ENCODE measurements at regions not wholly inside any gene's neighbourhood (a gene's known extent, or its start where the extent isn't known, plus 50 kb on each side); places are given as distances from the start of the nearest gene placed in this dataset.

- Histone ChIP-seq H3K27ac (no peak overlapping the region), H3K36me3 (no peaks in the 10 kb centered on the region), H3K27me3 (no peaks in the 10 kb centered on the region), H3K9me3 (no peaks in the 10 kb centered on the region), H3K4me3 (no peak overlapping the region), H3K4me1 (no peaks in the 10 kb centered on the region)
- DNase-seq (no peak), ATAC-seq (peak; percentile 77)
- intact Hi-C loops (cut with DNase I), result no loop called here
- TF ChIP-seq CTCF (IDR thresholded peaks at IDR 0.05), result no peak
Observed at GRCh38 chr6:2514965-2515543, 235.7 kb downstream of the MYLK4 start.

- Histone ChIP-seq H3K36me3 (no peaks in the 10 kb centered on the region), H3K4me3 (no peak overlapping the region), H3K27ac (no peak overlapping the region), H3K4me1 (no peaks in the 10 kb centered on the region), H3K27me3 (no peaks in the 10 kb centered on the region), H3K9me3 (no peaks in the 10 kb centered on the region)
- ATAC-seq (no peak), DNase-seq (no peak)
- TF ChIP-seq CTCF (IDR thresholded peaks at IDR 0.05), result no peak
- intact Hi-C loops (cut with DNase I), result no loop called here
Observed at GRCh38 chr6:2512802-2513201, 237.9 kb downstream of the MYLK4 start.

GRCh38 chr6:2510316-2510715, 240.4 kb downstream of the MYLK4 start:
- DNase-seq (no peak), ATAC-seq (no peak)
- no peaks in the 10 kb centered on the region for H3K4me1 ChIP-seq
- no peaks in the 10 kb centered on the region for H3K36me3 ChIP-seq
- no peaks in the 10 kb centered on the region for H3K9me3 ChIP-seq
- TF ChIP-seq CTCF (IDR thresholded peaks at IDR 0.05), result no peak
- intact Hi-C loops (cut with DNase I), result no loop called here
- no peaks in the 10 kb centered on the region for H3K27me3 ChIP-seq
- H3K4me3 ChIP-seq, result no peak overlapping the region
- H3K27ac ChIP-seq, result no peak overlapping the region

GRCh38 chr6:2509711-2510110, 241.0 kb downstream of the MYLK4 start:
- H3K4me3 ChIP-seq, result no peak overlapping the region
- H3K27ac ChIP-seq, result no peak overlapping the region
- no peaks in the 10 kb centered on the region for H3K9me3 ChIP-seq
- no peaks in the 10 kb centered on the region for H3K27me3 ChIP-seq
- no peak for DNase-seq
- H3K4me1 ChIP-seq, result no peaks in the 10 kb centered on the region
- intact Hi-C loops (cut with DNase I), result no loop called here
- H3K36me3 ChIP-seq, result no peaks in the 10 kb centered on the region
- no peak for ATAC-seq
- no peak for TF ChIP-seq CTCF (IDR thresholded peaks at IDR 0.05)

GRCh38 chr6:2508071-2508470, 242.7 kb downstream of the MYLK4 start:
- ATAC-seq (no peak), DNase-seq (no peak)
- Histone ChIP-seq H3K27me3 (no peaks in the 10 kb centered on the region), H3K9me3 (no peaks in the 10 kb centered on the region), H3K4me1 (no peaks in the 10 kb centered on the region), H3K36me3 (no peaks in the 10 kb centered on the region), H3K4me3 (no peak overlapping the region), H3K27ac (no peak overlapping the region)
- TF ChIP-seq CTCF (IDR thresholded peaks at IDR 0.05), result no peak
- intact Hi-C loops (cut with DNase I), result no loop called here

GRCh38 chr6:2507521-2508037, 243.1 kb downstream of the MYLK4 start:
- Histone ChIP-seq H3K4me1 (no peaks in the 10 kb centered on the region), H3K4me3 (no peak overlapping the region), H3K27me3 (no peaks in the 10 kb centered on the region), H3K36me3 (no peaks in the 10 kb centered on the region), H3K27ac (no peak overlapping the region), H3K9me3 (no peaks in the 10 kb centered on the region)
- no peak for TF ChIP-seq CTCF (IDR thresholded peaks at IDR 0.05)
- intact Hi-C loops (cut with DNase I), result no loop called here
- ATAC-seq (no peak), DNase-seq (no peak)
